Astrocyte (in vitro differentiated cells and primary cell): ENCODE measurements at regions not wholly inside any gene's neighbourhood (a gene's known extent, or its start where the extent isn't known, plus 50 kb on each side); places are given as distances from the start of the nearest gene placed in this dataset.

ENCODE experiments used
- EZH2 ChIP-seq: IDR thresholded peaks from 2 replicates; pipeline ENCODE4 v1.6.1; 2012; ENCODE audit warnings: mild to moderate bottlenecking, low read length, inconsistent platforms; ENCODE audit not compliant: insufficient read depth
- TF ChIP-seq, protein P1 (sequence below): IDR thresholded peaks from 2 replicates; pipeline ENCODE4 v1.5.1; 2011; ENCODE audit warnings: low read depth, mild to moderate bottlenecking, inconsistent platforms, low read length, moderate library complexity; ENCODE audit not compliant: insufficient read depth

DNA sequence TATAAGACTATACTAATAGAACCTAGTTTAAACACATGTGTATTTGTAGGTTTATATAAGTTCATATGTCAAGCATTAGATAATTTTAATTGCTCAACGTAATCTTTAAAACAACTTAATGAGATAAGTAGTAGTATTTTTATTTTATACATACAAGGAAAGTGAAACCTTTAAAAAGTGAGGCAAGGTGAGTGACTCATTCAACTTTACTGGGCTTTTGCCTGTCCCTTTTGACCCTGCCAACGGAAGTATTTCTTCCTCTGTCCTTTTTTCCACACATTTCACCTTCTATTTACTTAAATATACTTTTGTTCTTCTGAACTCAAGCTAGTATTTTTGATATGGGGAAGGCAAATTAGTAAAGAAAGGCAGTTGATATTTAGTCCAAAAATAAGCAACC, 78.5 kb downstream of the KBTBD8 start:
- TF ChIP-seq, protein P1, sequence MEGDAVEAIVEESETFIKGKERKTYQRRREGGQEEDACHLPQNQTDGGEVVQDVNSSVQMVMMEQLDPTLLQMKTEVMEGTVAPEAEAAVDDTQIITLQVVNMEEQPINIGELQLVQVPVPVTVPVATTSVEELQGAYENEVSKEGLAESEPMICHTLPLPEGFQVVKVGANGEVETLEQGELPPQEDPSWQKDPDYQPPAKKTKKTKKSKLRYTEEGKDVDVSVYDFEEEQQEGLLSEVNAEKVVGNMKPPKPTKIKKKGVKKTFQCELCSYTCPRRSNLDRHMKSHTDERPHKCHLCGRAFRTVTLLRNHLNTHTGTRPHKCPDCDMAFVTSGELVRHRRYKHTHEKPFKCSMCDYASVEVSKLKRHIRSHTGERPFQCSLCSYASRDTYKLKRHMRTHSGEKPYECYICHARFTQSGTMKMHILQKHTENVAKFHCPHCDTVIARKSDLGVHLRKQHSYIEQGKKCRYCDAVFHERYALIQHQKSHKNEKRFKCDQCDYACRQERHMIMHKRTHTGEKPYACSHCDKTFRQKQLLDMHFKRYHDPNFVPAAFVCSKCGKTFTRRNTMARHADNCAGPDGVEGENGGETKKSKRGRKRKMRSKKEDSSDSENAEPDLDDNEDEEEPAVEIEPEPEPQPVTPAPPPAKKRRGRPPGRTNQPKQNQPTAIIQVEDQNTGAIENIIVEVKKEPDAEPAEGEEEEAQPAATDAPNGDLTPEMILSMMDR: no peak
- TF ChIP-seq EZH2: no peak
